ENCODE measurements at regions not wholly inside any gene's neighbourhood (a gene's known extent, or its start where the extent isn't known, plus 50 kb on each side); places are given as distances from the start of the nearest gene placed in this dataset.

GRCh38 chr4:182083671-182084410 lies 159.4 kb upstream of the TENM3 start:
- Histone ChIP-seq H3K4me3 (replicated peaks in 1 of 3; ENCODE audit: insufficient read depth in 1 of 3, low read depth in 2 of 3, low read length in 3 of 3) (no peak overlapping the region), H3K27me3 (ENCODE audit: control insufficient read depth in 1 of 2, insufficient read depth in 2 of 2, low read length in 2 of 2) (peaks cover 0 to 5% of the 10 kb centered on the region in 2 experiments; a peak in 1 of 5 replicates), H3K9me3 (ENCODE audit: low read length) (no peaks in the 10 kb centered on the region), H3K27ac (ENCODE audit: extremely low read length, insufficient read depth, low read length) (no peak overlapping the region), H3K79me2 (ENCODE audit: insufficient read depth, low read length) (no peaks in the 10 kb centered on the region), H3K4me1 (ENCODE audit: insufficient read depth, low read length) (no peaks in the 10 kb centered on the region), H3K36me3 (replicated peaks in 1 of 2; ENCODE audit: control insufficient read depth in 1 of 2, insufficient read depth in 2 of 2, low read length in 2 of 2) (no peaks in the 10 kb centered on the region), H3K9ac (ENCODE audit: insufficient read depth, low read depth, low read length) (no peak overlapping the region), H3K4me2 (ENCODE audit: low read depth, low read length) (no peak overlapping the region), H4K20me1 (ENCODE audit: insufficient read depth, low read length) (no peaks in the 10 kb centered on the region), H2AFZ (ENCODE audit: low read length) (no peak overlapping the region)
- ATAC-seq (no peak), DNase-seq (ENCODE audit: low spot score) (no peak), FAIRE-seq (no peak)
- intact Hi-C loops (cut with micrococcal nuclease; ENCODE audit: unreplicated experiment) (no loop called here), in situ Hi-C loops (cut with HindIII; ENCODE audit: extremely low pct_ligation_motif_present, low pct_unique_long_range_greater_than_20kb) (no loop called here)
- TF ChIP-seq NCOA2 (CRISPR knock-in tag; IDR thresholded peaks at IDR 0.05) (no peak), SNAPC2 (CRISPR knock-in tag; IDR thresholded peaks at IDR 0.05) (no peak), JDP2 (CRISPR knock-in tag; IDR thresholded peaks at IDR 0.05; ENCODE audit: borderline replicate concordance) (no peak), ZNF296 (CRISPR knock-in tag; conservative IDR thresholded peaks at IDR 0.05) (no peak), ZNF570 (CRISPR knock-in tag; IDR thresholded peaks at IDR 0.05; ENCODE audit: borderline replicate concordance) (no peak), ZNF253 (CRISPR knock-in tag; IDR thresholded peaks at IDR 0.05; ENCODE audit: borderline replicate concordance) (no peak), AGO2 (optimal IDR thresholded peaks at IDR 0.05; ENCODE audit: low read depth, low read length) (no peak), ZNF331 (CRISPR knock-in tag; IDR thresholded peaks at IDR 0.05) (no peak), CENPT (CRISPR knock-in tag; IDR thresholded peaks at IDR 0.05; ENCODE audit: low read depth) (no peak), ZGPAT (CRISPR knock-in tag; IDR thresholded peaks at IDR 0.05) (no peak)
- BruUV-seq (replicated peaks): no TSS peak
- ChIA-PET POLR2A (no interaction called here), CTCF (ENCODE audit: low intra/inter-chr PET ratio, low total read pairs) (no interaction called here)
- WGBS (ENCODE audit: low lambda C conversion rate): 19% methylated on average over 8 of the region's 8 CpGs

Data from HepG2 (cell line).